T-helper 2 cell treated with Interferon-gamma antibody and Interleukin-4, amounts not matched to agents 5 μg/mL and 100 μg/mL, for 36 hours (primary cell): ENCODE measurements at regions not wholly inside any gene's neighbourhood (a gene's known extent, or its start where the extent isn't known, plus 50 kb on each side); places are given as distances from the start of the nearest gene placed in this dataset.
"Not testable (repeated sequence)": the region's sequence is repeated elsewhere in the genome, so short reads cannot be mapped to it uniquely, and the experiment has no call there.

Source experiments
- DNase-seq: peaks from one replicate; pipeline ENCODE4 v3.0.0; 2021; ENCODE audit warnings: low spot score
- H3K27ac Mint-ChIP-seq: one replicate; pipeline ENCODE4 v1.8.0; 2021; ENCODE audit warnings: mild to moderate bottlenecking, mixed read lengths
- H3K27me3 Mint-ChIP-seq: one replicate; pipeline ENCODE4 v1.8.0; 2021; ENCODE audit warnings: low read depth, mixed read lengths
- H3K36me3 Mint-ChIP-seq: one replicate; pipeline ENCODE4 v1.8.0; 2021; ENCODE audit warnings: low read depth, mixed read lengths
- H3K4me1 Mint-ChIP-seq: one replicate; pipeline ENCODE4 v1.8.0; 2021; ENCODE audit warnings: low read depth, mixed read lengths
- H3K4me3 Mint-ChIP-seq: one replicate; pipeline ENCODE4 v1.8.0; 2022; ENCODE audit warnings: mild to moderate bottlenecking, moderate library complexity, mixed read lengths
- H3K9me3 Mint-ChIP-seq: one replicate; pipeline ENCODE4 v1.8.0; 2021; ENCODE audit warnings: mixed read lengths

GRCh38 chr1:41994195-41994894 is 75.6 kb upstream of the HIVEP3 start:
- no peak for DNase-seq
- Mint-ChIP-seq H3K4me3 (no peak overlapping the region), H3K27me3 (no peaks in the 10 kb centered on the region), H3K36me3 (no peaks in the 10 kb centered on the region), H3K27ac (no peak overlapping the region), H3K4me1 (no peaks in the 10 kb centered on the region), H3K9me3 (peaks cover 1% of the 10 kb centered on the region)

- H3K27me3 Mint-ChIP-seq: no peaks in the 10 kb centered on the region
- H3K36me3 Mint-ChIP-seq: no peaks in the 10 kb centered on the region
- no peak overlapping the region for H3K27ac Mint-ChIP-seq
- H3K4me3 Mint-ChIP-seq: no peak overlapping the region
- peaks cover 8% of the 10 kb centered on the region for H3K4me1 Mint-ChIP-seq
- H3K9me3 Mint-ChIP-seq: no peaks in the 10 kb centered on the region
- no peak for DNase-seq
Measured at GRCh38 chr1:41983451-41983850, 64.7 kb upstream of the HIVEP3 start.

- H3K27ac Mint-ChIP-seq: no peak overlapping the region
- no peak overlapping the region for H3K4me3 Mint-ChIP-seq
- H3K4me1 Mint-ChIP-seq: peaks cover 8% of the 10 kb centered on the region
- no peaks in the 10 kb centered on the region for H3K9me3 Mint-ChIP-seq
- H3K36me3 Mint-ChIP-seq: no peaks in the 10 kb centered on the region
- no peak for DNase-seq
- no peaks in the 10 kb centered on the region for H3K27me3 Mint-ChIP-seq
Measured at GRCh38 chr1:41981796-41982195, 63.1 kb upstream of the HIVEP3 start.

- Mint-ChIP-seq H3K27ac (no peak overlapping the region), H3K4me1 (peaks cover 8% of the 10 kb centered on the region), H3K9me3 (no peaks in the 10 kb centered on the region), H3K27me3 (no peaks in the 10 kb centered on the region), H3K36me3 (no peaks in the 10 kb centered on the region), H3K4me3 (no peak overlapping the region)
- DNase-seq: no peak
Measured at GRCh38 chr1:41980827-41981653, 62.3 kb upstream of the HIVEP3 start.

- no peaks in the 10 kb centered on the region for H3K36me3 Mint-ChIP-seq
- H3K27me3 Mint-ChIP-seq: no peaks in the 10 kb centered on the region
- H3K4me1 Mint-ChIP-seq: peaks cover 8% of the 10 kb centered on the region
- H3K9me3 Mint-ChIP-seq: no peaks in the 10 kb centered on the region
- H3K4me3 Mint-ChIP-seq: no peak overlapping the region
- no peak for DNase-seq
- H3K27ac Mint-ChIP-seq: no peak overlapping the region
Measured at GRCh38 chr1:41978986-41979385, 60.3 kb upstream of the HIVEP3 start.

- peaks cover 1% of the 10 kb centered on the region for H3K9me3 Mint-ChIP-seq
- no peak overlapping the region for H3K27ac Mint-ChIP-seq
- DNase-seq: no peak
- H3K4me1 Mint-ChIP-seq: peaks cover 8% of the 10 kb centered on the region
- H3K27me3 Mint-ChIP-seq: no peaks in the 10 kb centered on the region
- H3K4me3 Mint-ChIP-seq: no peak overlapping the region
- H3K36me3 Mint-ChIP-seq: no peaks in the 10 kb centered on the region
Measured at GRCh38 chr1:41977326-41977725, 58.6 kb upstream of the HIVEP3 start.

GRCh38 chr1:41976671-41977070 is 57.9 kb upstream of the HIVEP3 start:
- Mint-ChIP-seq H3K27me3 (no peaks in the 10 kb centered on the region), H3K9me3 (peaks cover 4% of the 10 kb centered on the region), H3K4me1 (peaks cover 7% of the 10 kb centered on the region), H3K36me3 (no peaks in the 10 kb centered on the region), H3K27ac (no peak overlapping the region), H3K4me3 (no peak overlapping the region)
- DNase-seq: no peak

GRCh38 chr1:41975850-41976569 is 57.3 kb upstream of the HIVEP3 start:
- Mint-ChIP-seq H3K36me3 (no peaks in the 10 kb centered on the region), H3K27me3 (no peaks in the 10 kb centered on the region), H3K9me3 (peaks cover 4% of the 10 kb centered on the region), H3K27ac (no peak overlapping the region), H3K4me3 (no peak overlapping the region), H3K4me1 (peaks cover 1% of the 10 kb centered on the region)
- no peak for DNase-seq

GRCh38 chr1:41975121-41975520 is 56.4 kb upstream of the HIVEP3 start:
- Mint-ChIP-seq H3K4me3 (no peak overlapping the region), H3K9me3 (peaks cover 4% of the 10 kb centered on the region), H3K36me3 (no peaks in the 10 kb centered on the region), H3K27me3 (no peaks in the 10 kb centered on the region), H3K4me1 (no peaks in the 10 kb centered on the region), H3K27ac (no peak overlapping the region)
- DNase-seq: no peak

- H3K36me3 Mint-ChIP-seq, H3K4me1 Mint-ChIP-seq, H3K27ac Mint-ChIP-seq, H3K4me3 Mint-ChIP-seq, DNase-seq: not testable (repeated sequence)
- Mint-ChIP-seq H3K9me3 (peaks cover 14% of the 10 kb centered on the region), H3K27me3 (peaks cover 13% of the 10 kb centered on the region)
Measured at GRCh38 chr1:41968557-41968956, 49.8 kb upstream of the HIVEP3 start.
